ENCODE measurements at regions not wholly inside any gene's neighbourhood (a gene's known extent, or its start where the extent isn't known, plus 50 kb on each side); places are given as distances from the start of the nearest gene placed in this dataset.
"Not testable (repeated sequence)": the region's sequence is repeated elsewhere in the genome, so short reads cannot be mapped to it uniquely, and the experiment has no call there.

DNA sequence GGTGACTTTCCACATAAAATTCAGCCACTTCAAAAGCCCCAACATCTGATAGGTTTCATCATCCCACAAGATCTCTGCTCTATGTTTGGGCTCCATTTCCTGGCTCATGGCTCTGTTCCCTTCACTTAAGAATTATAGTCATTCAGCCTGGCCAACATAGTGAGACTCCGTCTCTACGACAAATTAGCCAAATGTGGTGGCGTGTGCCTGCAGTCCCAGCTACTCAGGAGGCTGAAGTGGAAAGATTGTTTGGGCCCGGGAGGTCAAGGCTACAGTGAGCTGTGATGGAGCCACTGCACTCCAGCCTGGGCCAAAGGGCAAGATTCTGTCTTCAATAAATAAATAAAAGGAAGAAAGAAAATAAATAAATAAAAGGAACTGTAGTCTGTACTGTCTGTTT, 57.9 kb upstream of the CTSV start:
- no peak for DNase-seq

DNA sequence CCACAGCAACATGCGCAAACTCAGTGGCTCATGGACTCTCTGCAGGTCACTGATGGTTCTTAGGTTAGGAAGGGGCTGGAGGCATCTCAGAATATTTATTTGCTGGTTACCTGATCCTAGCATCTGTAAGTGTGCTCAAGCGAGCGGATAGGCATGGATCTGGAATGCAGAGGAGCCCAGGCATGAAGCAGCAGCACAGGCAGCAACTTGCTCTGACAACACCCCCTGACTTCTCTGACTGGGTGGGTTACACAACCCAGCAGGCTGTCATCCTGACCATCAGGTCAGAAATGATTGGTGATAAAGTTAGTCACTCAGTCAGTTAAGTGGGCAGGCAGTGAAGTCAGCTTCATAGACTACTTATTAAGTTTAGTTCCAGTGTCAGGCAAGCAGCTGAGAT, 50.4 kb upstream of the CTSV start:
- DNase-seq: not testable (repeated sequence)

All from right forelimb (tissue), 1 donor.